Ectodermal cell (in vitro differentiated cells): ENCODE measurements at regions not wholly inside any gene's neighbourhood (a gene's known extent, or its start where the extent isn't known, plus 50 kb on each side); places are given as distances from the start of the nearest gene placed in this dataset.

Source experiments
- H3K27ac ChIP-seq: 2 replicates; pipeline ENCODE4 v1.7.0; 2013; ENCODE audit warnings: mild to moderate bottlenecking, low read depth, low read length; ENCODE audit not compliant: insufficient read depth, poor library complexity, severe bottlenecking
- H3K27me3 ChIP-seq: 2 replicates; pipeline ENCODE4 v1.7.0; 2013; ENCODE audit warnings: mild to moderate bottlenecking, low read length; ENCODE audit not compliant: insufficient read depth, control insufficient read depth, poor library complexity, severe bottlenecking
- H3K36me3 ChIP-seq: one replicate; pipeline ENCODE4 v1.7.0; 2013; ENCODE audit warnings: low read length; ENCODE audit not compliant: control insufficient read depth, insufficient read depth
- H3K4me1 ChIP-seq: one replicate; pipeline ENCODE4 v1.7.0; 2013; ENCODE audit warnings: low read length; ENCODE audit not compliant: control insufficient read depth, insufficient read depth
- H3K4me3 ChIP-seq: 2 replicates; pipeline ENCODE4 v1.7.0; 2013; ENCODE audit warnings: low read depth, low read length, control low read depth; ENCODE audit not compliant: insufficient read depth
- H3K9me3 ChIP-seq: 2 replicates; pipeline ENCODE4 v1.7.0; 2013; ENCODE audit warnings: mild to moderate bottlenecking, low read length, moderate library complexity; ENCODE audit not compliant: control insufficient read depth
- WGBS, 2 experiments: methylation state at CpG; one replicate each; pipeline ENCODE4 v1.1.7; 2013; ENCODE audit warnings: missing lambda C conversion rate in 2 of 2; 5-methylcytosine and 5-hydroxymethylcytosine counted together

- H3K4me3 ChIP-seq, result no peak overlapping the region
- 82 to 91% methylated on average over 2 of the region's 2 CpGs for WGBS, 2 experiments
- no peaks in the 10 kb centered on the region for H3K36me3 ChIP-seq
- no peaks in the 10 kb centered on the region for H3K27me3 ChIP-seq
- H3K4me1 ChIP-seq, result no peaks in the 10 kb centered on the region
- no peaks in the 10 kb centered on the region for H3K9me3 ChIP-seq
- H3K27ac ChIP-seq, result no peak overlapping the region
Observed at GRCh38 chr4:145326491-145326890, 146.1 kb upstream of the OTUD4 start.

DNA sequence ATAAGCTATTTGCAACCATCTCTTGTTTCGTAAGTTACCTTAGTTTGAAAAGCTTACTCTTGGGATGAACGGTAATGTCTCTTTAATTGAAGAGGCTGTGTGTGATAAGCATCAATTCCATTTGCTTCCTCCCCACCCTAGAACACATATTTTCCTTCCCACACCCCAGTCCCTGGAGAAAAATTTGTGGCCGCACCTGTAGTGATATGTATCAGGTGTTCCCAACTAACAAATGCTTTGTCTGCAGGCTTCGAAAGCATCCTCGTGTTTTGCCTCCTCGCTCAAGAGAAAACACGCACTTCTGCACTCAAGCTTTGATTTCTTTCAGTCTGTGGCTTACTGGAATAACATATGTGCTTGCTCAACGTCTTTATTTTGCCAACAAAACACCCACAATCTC lies 143.8 kb upstream of the OTUD4 start:
- Histone ChIP-seq H3K9me3 (no peaks in the 10 kb centered on the region), H3K36me3 (no peaks in the 10 kb centered on the region), H3K27ac (no peak overlapping the region), H3K4me3 (no peak overlapping the region), H3K27me3 (no peaks in the 10 kb centered on the region), H3K4me1 (no peaks in the 10 kb centered on the region)
- 92 to 95% methylated on average over 6 to 7 of the region's 8 CpGs for WGBS, 2 experiments

GRCh38 chr4:145320294-145320693 lies 139.9 kb upstream of the OTUD4 start:
- WGBS, 2 experiments, result 92 to 94% methylated on average over 5 of the region's 5 CpGs
- no peaks in the 10 kb centered on the region for H3K4me1 ChIP-seq
- H3K9me3 ChIP-seq, result no peaks in the 10 kb centered on the region
- no peaks in the 10 kb centered on the region for H3K27me3 ChIP-seq
- H3K36me3 ChIP-seq, result no peaks in the 10 kb centered on the region
- H3K4me3 ChIP-seq, result no peak overlapping the region
- H3K27ac ChIP-seq, result no peak overlapping the region

DNA sequence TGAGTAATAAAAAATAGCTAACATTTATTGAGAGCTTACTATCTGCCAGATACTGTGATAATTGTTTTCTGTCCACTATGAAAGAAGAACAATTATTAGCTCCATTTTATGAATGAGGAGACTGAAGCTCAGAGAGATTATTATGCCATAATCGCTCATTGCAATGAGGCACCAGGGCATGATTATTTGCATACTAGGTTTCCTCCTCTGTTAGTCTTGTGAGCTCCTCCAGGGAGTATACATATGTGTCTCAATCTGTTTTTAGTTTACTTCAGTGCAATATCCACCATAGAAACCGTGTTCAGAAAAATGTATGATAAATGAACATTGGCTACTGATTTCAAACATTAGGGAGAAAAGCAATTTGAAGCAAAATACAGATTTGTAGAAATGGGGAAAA lies 139.4 kb upstream of the OTUD4 start:
- H3K4me1 ChIP-seq, result no peaks in the 10 kb centered on the region
- 91 to 100% methylated on average over 2 of the region's 2 CpGs for WGBS, 2 experiments

GRCh38 chr4:145316897-145317574 lies 136.6 kb upstream of the OTUD4 start:
- Histone ChIP-seq H3K4me3 (no peak overlapping the region), H3K27me3 (no peaks in the 10 kb centered on the region), H3K9me3 (no peaks in the 10 kb centered on the region), H3K27ac (no peak overlapping the region), H3K4me1 (no peaks in the 10 kb centered on the region), H3K36me3 (no peaks in the 10 kb centered on the region)
- 91 to 97% methylated on average over 2 of the region's 2 CpGs for WGBS, 2 experiments

More for the DNA sequence above, 139.4 kb upstream of the OTUD4 start:
- Histone ChIP-seq H3K27me3 (no peaks in the 10 kb centered on the region), H3K36me3 (no peaks in the 10 kb centered on the region), H3K9me3 (no peaks in the 10 kb centered on the region), H3K4me3 (no peak overlapping the region), H3K27ac (no peak overlapping the region)

- no peak overlapping the region for H3K27ac ChIP-seq
- H3K27me3 ChIP-seq, result no peaks in the 10 kb centered on the region
Observed at GRCh38 chr4:145315811-145316225, 135.4 kb upstream of the OTUD4 start.

GRCh38 chr4:145308598-145308997 lies 128.2 kb upstream of the OTUD4 start:
- Histone ChIP-seq H3K36me3 (no peaks in the 10 kb centered on the region), H3K4me3 (no peak overlapping the region), H3K4me1 (no peaks in the 10 kb centered on the region), H3K9me3 (no peaks in the 10 kb centered on the region), H3K27me3 (no peaks in the 10 kb centered on the region), H3K27ac (no peak overlapping the region)
- 74 to 90% methylated on average over 3 of the region's 3 CpGs for WGBS, 2 experiments

More at GRCh38 chr4:145315811-145316225, 135.4 kb upstream of the OTUD4 start:
- Histone ChIP-seq H3K36me3 (no peaks in the 10 kb centered on the region), H3K4me1 (no peaks in the 10 kb centered on the region), H3K4me3 (no peak overlapping the region), H3K9me3 (no peaks in the 10 kb centered on the region)

DNA sequence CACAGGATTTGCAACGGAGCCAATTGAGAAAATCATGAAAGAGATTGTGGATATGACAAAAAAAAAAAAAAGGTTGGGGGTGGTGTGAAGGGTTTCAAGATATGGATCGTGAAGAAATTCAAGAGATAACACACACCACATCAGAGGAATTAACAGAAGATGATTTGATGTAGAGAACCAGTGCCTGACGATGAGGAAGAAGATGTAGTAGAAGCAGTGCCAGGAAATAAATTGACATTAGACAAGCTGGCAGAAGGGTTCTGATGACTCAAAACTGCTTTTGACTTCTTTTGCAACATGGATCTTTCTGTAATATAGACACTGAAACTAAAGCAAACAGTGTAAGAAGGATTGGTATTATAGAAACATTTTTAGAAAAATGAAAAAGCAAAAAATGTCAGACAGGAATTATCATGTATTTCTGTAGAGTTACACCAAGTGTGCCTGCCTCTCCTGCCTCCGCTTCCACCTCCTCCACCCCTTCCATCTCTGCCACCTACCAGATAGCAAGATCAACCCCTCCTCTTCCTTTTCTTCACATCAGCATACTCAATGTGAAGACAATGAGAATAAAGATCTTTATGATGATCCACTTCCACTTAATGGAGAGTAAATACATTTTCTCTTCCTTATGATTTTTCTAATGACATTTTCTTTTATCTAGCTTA lies 127.5 kb upstream of the OTUD4 start:
- H3K27ac ChIP-seq, result no peak overlapping the region
- H3K27me3 ChIP-seq, result no peaks in the 10 kb centered on the region
- H3K9me3 ChIP-seq, result no peaks in the 10 kb centered on the region
- H3K4me1 ChIP-seq, result no peaks in the 10 kb centered on the region
- H3K4me3 ChIP-seq, result no peak overlapping the region
- WGBS, 2 experiments, result 81 to 99% methylated on average over 3 of the region's 4 CpGs
- no peaks in the 10 kb centered on the region for H3K36me3 ChIP-seq

GRCh38 chr4:145307120-145307519 lies 126.7 kb upstream of the OTUD4 start:
- H3K4me1 ChIP-seq, result no peaks in the 10 kb centered on the region
- H3K27ac ChIP-seq, result no peak overlapping the region
- H3K27me3 ChIP-seq, result no peaks in the 10 kb centered on the region
- WGBS, 2 experiments, result 89 to 98% methylated on average over 1 of the region's 1 CpG
- no peak overlapping the region for H3K4me3 ChIP-seq
- no peaks in the 10 kb centered on the region for H3K9me3 ChIP-seq
- H3K36me3 ChIP-seq, result no peaks in the 10 kb centered on the region

GRCh38 chr4:145302725-145303124 lies 122.3 kb upstream of the OTUD4 start:
- H3K27me3 ChIP-seq, result no peaks in the 10 kb centered on the region
- 88 to 89% methylated on average over 3 of the region's 3 CpGs for WGBS, 2 experiments
- no peaks in the 10 kb centered on the region for H3K9me3 ChIP-seq
- H3K4me3 ChIP-seq, result no peak overlapping the region
- H3K36me3 ChIP-seq, result no peaks in the 10 kb centered on the region
- H3K27ac ChIP-seq, result no peak overlapping the region
- H3K4me1 ChIP-seq, result no peaks in the 10 kb centered on the region
